Occipital lobe (tissue), 1 donor: ENCODE measurements at regions not wholly inside any gene's neighbourhood (a gene's known extent, or its start where the extent isn't known, plus 50 kb on each side); places are given as distances from the start of the nearest gene placed in this dataset.

Experiments used
- DNase-seq: peaks from one replicate; lab custom pipeline; 2025; lab: John Stamatoyannopoulos, UW

GRCh38 chr10:117425974-117426566, 50.8 kb upstream of the PDZD8 start:
- DNase-seq = no peak

- no peak for DNase-seq
Measured at GRCh38 chr10:117424883-117425649, 49.8 kb upstream of the PDZD8 start.
